ENCODE measurements at regions not wholly inside any gene's neighbourhood (a gene's known extent, or its start where the extent isn't known, plus 50 kb on each side); places are given as distances from the start of the nearest gene placed in this dataset.

DNA sequence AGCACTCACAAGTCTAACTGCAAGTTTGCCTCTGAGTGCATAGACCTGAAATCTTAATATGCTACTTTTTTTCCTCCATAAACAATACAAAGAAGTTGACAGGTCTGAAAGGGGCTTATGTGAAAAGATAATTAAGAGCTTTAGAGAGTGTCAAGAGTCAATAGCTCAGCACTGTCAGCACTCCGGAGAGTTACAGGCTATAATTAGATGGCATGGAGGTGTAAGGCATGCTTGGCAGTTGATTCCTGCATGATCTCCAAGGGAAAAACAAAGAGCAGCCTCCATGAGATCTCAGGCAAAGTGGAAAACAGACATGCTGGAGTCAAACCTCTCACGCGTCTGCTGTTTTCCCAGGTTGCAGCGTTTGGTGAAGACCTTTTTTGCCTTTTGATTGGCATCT lies 468.7 kb downstream of the TLE4 start:
- TF ChIP-seq, protein P1, sequence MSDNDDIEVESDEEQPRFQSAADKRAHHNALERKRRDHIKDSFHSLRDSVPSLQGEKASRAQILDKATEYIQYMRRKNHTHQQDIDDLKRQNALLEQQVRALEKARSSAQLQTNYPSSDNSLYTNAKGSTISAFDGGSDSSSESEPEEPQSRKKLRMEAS (IDR thresholded peaks at IDR 0.05; ENCODE audit: insufficient read depth, insufficient read length) = no peak
- TF ChIP-seq POLR2A (IDR thresholded peaks at IDR 0.05; ENCODE audit: low read depth, low read length) (no peak), EZH2 (IDR thresholded peaks at IDR 0.05; ENCODE audit: borderline replicate concordance, low read depth, low read length, severe bottlenecking) (no peak)
- TF ChIP-seq, protein P2, sequence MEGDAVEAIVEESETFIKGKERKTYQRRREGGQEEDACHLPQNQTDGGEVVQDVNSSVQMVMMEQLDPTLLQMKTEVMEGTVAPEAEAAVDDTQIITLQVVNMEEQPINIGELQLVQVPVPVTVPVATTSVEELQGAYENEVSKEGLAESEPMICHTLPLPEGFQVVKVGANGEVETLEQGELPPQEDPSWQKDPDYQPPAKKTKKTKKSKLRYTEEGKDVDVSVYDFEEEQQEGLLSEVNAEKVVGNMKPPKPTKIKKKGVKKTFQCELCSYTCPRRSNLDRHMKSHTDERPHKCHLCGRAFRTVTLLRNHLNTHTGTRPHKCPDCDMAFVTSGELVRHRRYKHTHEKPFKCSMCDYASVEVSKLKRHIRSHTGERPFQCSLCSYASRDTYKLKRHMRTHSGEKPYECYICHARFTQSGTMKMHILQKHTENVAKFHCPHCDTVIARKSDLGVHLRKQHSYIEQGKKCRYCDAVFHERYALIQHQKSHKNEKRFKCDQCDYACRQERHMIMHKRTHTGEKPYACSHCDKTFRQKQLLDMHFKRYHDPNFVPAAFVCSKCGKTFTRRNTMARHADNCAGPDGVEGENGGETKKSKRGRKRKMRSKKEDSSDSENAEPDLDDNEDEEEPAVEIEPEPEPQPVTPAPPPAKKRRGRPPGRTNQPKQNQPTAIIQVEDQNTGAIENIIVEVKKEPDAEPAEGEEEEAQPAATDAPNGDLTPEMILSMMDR (IDR thresholded peaks at IDR 0.05; ENCODE audit: extremely low read depth in 1 of 2, insufficient read depth in 1 of 2, low read depth in 1 of 2, low read length in 2 of 2) = no peak
